A673 (cell line): ENCODE measurements at regions not wholly inside any gene's neighbourhood (a gene's known extent, or its start where the extent isn't known, plus 50 kb on each side); places are given as distances from the start of the nearest gene placed in this dataset.
A peak's percentile ranks its signal among the peaks of the same experiment; 100 is the strongest.

Source experiments
- BruUV-seq: library from RNA; stranded (reverse); fragments of 400-500 nt; replicated peaks from 2 replicates; lab custom pipeline; 2021; lab: Mats Ljungman, UMichigan
- CTCF ChIA-PET: fragments of 300-600 bp; sonication (Branson Sonifier 250); formaldehyde crosslinking; loops from one replicate; lab custom pipeline; 2022; ENCODE audit warnings: antibody characterized with exemption; lab: Charles Lee
- POLR2A ChIA-PET: fragments of 300-600 bp; sonication (Branson Sonifier 250); formaldehyde crosslinking; loops from one replicate; lab custom pipeline; 2022; ENCODE audit warnings: antibody characterized with exemption; ENCODE audit not compliant: low non-redundant PET; lab: Charles Lee
- DNase-seq: peaks from one replicate; pipeline ENCODE4 v3.0.0-alpha.2; 2015; ENCODE audit warnings: low spot score
- H3K27ac ChIP-seq: fragments of 200-600 bp; sonication (generic); 2 replicates; pipeline ENCODE4 v1.5.1; 2016; ENCODE audit warnings: mixed run types, low read depth, mild to moderate bottlenecking, mixed read lengths, antibody characterized with exemption, low read length; ENCODE audit not compliant: poor library complexity, severe bottlenecking
- H3K27me3 ChIP-seq: fragments of 200-600 bp; sonication (generic); replicated peaks from 2 replicates; pipeline ENCODE4 v1.6.1; 2017; ENCODE audit warnings: mixed run types, low read depth, mild to moderate bottlenecking, mixed read lengths, antibody characterized with exemption, low read length; ENCODE audit not compliant: insufficient read depth, poor library complexity
- H3K36me3 ChIP-seq: fragments of 200-600 bp; sonication (generic); 2 replicates; pipeline ENCODE4 v1.6.1; 2016; ENCODE audit warnings: mixed run types, mild to moderate bottlenecking, mixed read lengths, antibody characterized with exemption, low read length; ENCODE audit not compliant: insufficient read depth, poor library complexity, severe bottlenecking
- H3K4me1 ChIP-seq: fragments of 200-600 bp; sonication (generic); 2 replicates; pipeline ENCODE4 v1.6.1; 2017; ENCODE audit warnings: mixed run types, mild to moderate bottlenecking, mixed read lengths, antibody characterized with exemption, low read length; ENCODE audit not compliant: insufficient read depth, poor library complexity, severe bottlenecking
- H3K4me3 ChIP-seq: fragments of 200-600 bp; sonication (generic); 2 replicates; pipeline ENCODE4 v1.5.1; 2016; ENCODE audit warnings: low read depth, mixed run types, mild to moderate bottlenecking, mixed read lengths, low read length; ENCODE audit not compliant: poor library complexity, severe bottlenecking
- H3K9me3 ChIP-seq: fragments of 200-600 bp; sonication (generic); 2 replicates; pipeline ENCODE4 v1.6.1; 2016; ENCODE audit warnings: mixed run types, low read depth, mild to moderate bottlenecking, mixed read lengths, antibody characterized with exemption, low read length; ENCODE audit not compliant: poor library complexity, severe bottlenecking
- EZH2 ChIP-seq: fragments of 200-600 bp; sonication (generic); IDR thresholded peaks from 2 replicates; pipeline ENCODE4 v1.6.1; 2017; ENCODE audit warnings: borderline replicate concordance, low read depth, mild to moderate bottlenecking, mixed read lengths, antibody characterized with exemption, low read length; ENCODE audit not compliant: poor library complexity, severe bottlenecking
- intact Hi-C: fragments of 100-400 bp; cut with micrococcal nuclease; formaldehyde crosslinking; loops from one replicate; pipeline ENCODE4 v1.10.0; 2022; ENCODE audit not compliant: unreplicated experiment
- TF ChIP-seq, protein P1 (sequence below): fragments of 300-800, 200-600 bp; sonication (generic); conservative IDR thresholded peaks from 2 replicates; pipeline ENCODE4 v1.5.1; 2017; ENCODE audit warnings: low read depth, mild to moderate bottlenecking, antibody characterized with exemption, low read length, moderate library complexity, mixed read lengths

DNA sequence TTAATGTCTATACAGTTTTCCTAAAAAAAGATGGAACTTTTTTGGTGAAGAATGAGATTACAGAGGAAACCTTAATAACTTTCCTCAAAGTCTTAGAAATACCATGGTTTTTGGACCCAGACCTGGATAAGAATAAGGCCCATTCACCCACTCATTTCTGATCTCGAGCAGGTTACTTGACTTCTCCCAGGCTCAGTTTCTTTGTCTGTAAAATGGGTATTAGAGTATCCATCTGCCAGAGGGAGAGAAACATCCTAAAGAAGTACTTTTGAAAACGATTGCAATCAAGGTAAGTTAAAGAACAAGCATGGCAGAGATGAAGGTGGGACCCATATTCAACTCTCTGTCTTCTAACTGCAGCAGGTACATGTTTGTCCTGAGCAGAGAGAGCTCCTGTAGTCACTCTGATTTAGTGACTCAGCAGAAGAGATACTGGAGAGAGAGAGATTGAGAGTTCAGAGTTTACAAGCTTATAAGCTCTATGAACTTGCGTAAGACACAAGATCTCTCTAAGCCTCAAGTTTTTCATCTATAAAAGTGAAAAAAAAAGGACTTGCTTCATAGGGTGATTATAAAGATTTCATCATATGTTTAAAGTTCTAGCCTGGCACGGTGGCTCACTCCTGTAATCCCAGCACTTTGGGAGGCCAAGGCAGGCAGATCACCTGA, 379.4 kb upstream of the SGCD start:
- POLR2A ChIA-PET = no interaction called here
- Histone ChIP-seq H3K27me3 (no peaks in the 10 kb centered on the region), H3K9me3 (no peaks in the 10 kb centered on the region), H3K36me3 (no peaks in the 10 kb centered on the region), H3K4me1 (no peaks in the 10 kb centered on the region), H3K4me3 (no peak overlapping the region), H3K27ac (no peak overlapping the region)
- DNase-seq = no peak
- CTCF ChIA-PET = no interaction called here
- no TSS peak for BruUV-seq
- TF ChIP-seq, protein P1, sequence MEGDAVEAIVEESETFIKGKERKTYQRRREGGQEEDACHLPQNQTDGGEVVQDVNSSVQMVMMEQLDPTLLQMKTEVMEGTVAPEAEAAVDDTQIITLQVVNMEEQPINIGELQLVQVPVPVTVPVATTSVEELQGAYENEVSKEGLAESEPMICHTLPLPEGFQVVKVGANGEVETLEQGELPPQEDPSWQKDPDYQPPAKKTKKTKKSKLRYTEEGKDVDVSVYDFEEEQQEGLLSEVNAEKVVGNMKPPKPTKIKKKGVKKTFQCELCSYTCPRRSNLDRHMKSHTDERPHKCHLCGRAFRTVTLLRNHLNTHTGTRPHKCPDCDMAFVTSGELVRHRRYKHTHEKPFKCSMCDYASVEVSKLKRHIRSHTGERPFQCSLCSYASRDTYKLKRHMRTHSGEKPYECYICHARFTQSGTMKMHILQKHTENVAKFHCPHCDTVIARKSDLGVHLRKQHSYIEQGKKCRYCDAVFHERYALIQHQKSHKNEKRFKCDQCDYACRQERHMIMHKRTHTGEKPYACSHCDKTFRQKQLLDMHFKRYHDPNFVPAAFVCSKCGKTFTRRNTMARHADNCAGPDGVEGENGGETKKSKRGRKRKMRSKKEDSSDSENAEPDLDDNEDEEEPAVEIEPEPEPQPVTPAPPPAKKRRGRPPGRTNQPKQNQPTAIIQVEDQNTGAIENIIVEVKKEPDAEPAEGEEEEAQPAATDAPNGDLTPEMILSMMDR = no peak
- no peak for TF ChIP-seq EZH2
- intact Hi-C loops = loop anchor here (10.0 kb wide), 1 partner anchor 1187 kb away; no protein-coding TSS in a partner anchor

- H3K4me1 ChIP-seq = no peaks in the 10 kb centered on the region
- H3K27me3 ChIP-seq = no peaks in the 10 kb centered on the region
- H3K36me3 ChIP-seq = no peaks in the 10 kb centered on the region
- POLR2A ChIA-PET = no interaction called here
- BruUV-seq = no TSS peak
- no peak for DNase-seq
- H3K9me3 ChIP-seq = no peaks in the 10 kb centered on the region
- H3K4me3 ChIP-seq = no peak overlapping the region
- CTCF ChIA-PET = no interaction called here
- no peak overlapping the region for H3K27ac ChIP-seq
- TF ChIP-seq, protein P1 = no peak
- TF ChIP-seq EZH2 = no peak
- intact Hi-C loops = loop anchor here (10.0 kb wide), 1 partner anchor 1186 kb away; no protein-coding TSS in a partner anchor
Observed at GRCh38 chr5:155948576-155948975, 378.4 kb upstream of the SGCD start.

- DNase-seq = peak; percentile 31
- Histone ChIP-seq H3K4me1 (no peaks in the 10 kb centered on the region), H3K36me3 (no peaks in the 10 kb centered on the region), H3K4me3 (no peak overlapping the region), H3K27me3 (no peaks in the 10 kb centered on the region), H3K27ac (no peak overlapping the region), H3K9me3 (no peaks in the 10 kb centered on the region)
- intact Hi-C loops = no loop called here
- no TSS peak for BruUV-seq
- CTCF ChIA-PET = no interaction called here
- POLR2A ChIA-PET = no interaction called here
- TF ChIP-seq, protein P1 = no peak
- TF ChIP-seq EZH2 = no peak
Observed at GRCh38 chr5:155952486-155953089, 374.4 kb upstream of the SGCD start.
